ENCODE measurements at regions not wholly inside any gene's neighbourhood (a gene's known extent, or its start where the extent isn't known, plus 50 kb on each side); places are given as distances from the start of the nearest gene placed in this dataset.
"Not testable (repeated sequence)": the region's sequence is repeated elsewhere in the genome, so short reads cannot be mapped to it uniquely, and the experiment has no call there.

DNA sequence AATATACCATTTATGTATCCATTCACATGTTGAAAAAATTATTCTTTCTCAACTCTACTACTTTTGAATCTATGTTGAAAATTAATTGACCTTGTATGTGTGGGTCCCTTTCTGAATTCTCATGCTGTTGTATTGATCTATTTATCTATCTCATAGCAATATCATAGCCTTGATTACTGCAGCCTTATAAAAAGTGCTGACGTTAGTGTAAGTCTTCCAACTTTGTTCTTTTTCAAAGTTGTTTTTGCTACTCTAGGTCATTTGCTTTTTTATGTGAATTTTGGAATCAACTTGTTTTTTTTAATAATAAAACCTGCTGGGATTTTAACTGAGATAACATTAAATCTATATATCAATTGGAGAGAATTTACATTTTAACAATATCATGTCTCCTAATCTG, 52.2 kb upstream of the PAX3 start:
- DNase-seq (ENCODE audit: low read depth), result no peak

DNA sequence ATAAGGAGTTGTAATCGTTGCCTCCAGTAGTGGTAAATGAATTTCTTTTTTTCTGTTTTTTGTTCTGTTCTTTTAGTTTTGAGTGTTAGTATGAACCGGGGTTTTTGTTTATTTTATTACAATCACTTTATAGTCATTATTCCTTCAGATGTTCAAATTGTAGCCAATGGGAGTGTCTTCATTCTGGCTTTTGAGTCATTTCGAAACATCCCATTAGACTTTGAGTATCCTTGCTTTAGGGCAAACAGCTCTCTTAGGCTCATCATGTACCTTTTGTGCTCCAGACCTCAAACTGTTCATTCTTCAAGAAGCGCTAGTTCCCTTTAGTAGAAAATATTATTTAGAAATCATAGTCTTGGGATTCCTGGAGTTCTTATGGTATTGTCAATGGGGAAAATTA, 54.2 kb upstream of the PAX3 start:
- no peak for DNase-seq (ENCODE audit: low read depth)

DNA sequence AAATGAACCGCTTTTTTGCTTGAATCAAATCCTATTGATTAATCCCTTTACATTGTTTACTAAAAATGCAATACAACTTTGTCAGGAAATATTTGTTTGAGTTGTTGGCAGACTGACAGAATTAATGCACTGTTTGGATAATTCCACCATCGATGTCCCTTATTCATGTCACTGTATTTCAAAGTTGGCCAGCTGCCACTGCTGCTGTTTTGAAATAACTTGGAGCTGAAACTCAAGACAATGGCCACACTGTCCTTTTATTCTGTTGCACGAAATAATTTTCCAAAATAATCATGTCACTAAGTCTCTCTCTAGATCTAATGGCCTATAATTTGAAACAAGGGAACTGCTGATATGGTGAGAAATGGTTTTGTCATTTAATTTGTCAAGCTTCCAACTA, 55.2 kb upstream of the PAX3 start:
- no peak for DNase-seq (ENCODE audit: low read depth)

DNA sequence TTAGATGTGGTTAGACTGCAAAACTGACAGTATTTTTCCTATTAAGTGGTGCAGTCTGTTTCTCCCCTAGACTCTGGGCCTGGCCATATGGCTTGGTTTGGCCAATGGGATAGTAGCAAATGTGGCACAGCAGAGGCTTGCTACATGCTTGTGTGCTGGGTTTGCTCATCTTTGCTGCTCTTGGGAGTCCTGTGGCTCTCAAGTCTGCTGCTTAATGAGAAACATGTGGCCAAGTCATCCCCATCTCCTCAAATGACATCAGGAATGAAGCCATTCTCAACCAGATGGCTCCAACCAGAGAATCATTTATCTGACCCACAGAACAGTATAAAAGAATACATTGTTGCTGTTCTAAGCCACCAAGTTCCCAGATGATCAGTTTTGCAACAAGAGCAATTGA, 57.1 kb upstream of the PAX3 start:
- DNase-seq (ENCODE audit: low read depth), result peak; percentile 53

DNA sequence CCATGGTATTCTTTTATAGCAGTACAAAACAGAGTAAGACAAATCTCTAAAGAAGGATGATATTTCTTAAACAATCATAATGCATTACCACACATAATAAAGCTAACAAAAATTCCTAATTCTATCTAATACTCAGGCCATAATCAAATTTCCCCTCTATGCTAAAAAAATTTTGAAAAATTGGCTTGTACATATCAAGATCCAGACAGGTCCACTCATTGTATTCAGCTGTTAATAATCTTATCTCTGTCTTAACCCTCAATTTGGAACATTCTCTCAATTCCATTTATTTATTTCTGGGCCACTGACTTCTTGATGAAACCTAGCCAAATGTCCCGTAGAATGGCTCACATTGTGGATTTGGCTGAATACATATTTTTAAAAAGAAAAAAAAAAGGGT, 59.1 kb upstream of the PAX3 start:
- no peak for DNase-seq (ENCODE audit: low read depth)

DNA sequence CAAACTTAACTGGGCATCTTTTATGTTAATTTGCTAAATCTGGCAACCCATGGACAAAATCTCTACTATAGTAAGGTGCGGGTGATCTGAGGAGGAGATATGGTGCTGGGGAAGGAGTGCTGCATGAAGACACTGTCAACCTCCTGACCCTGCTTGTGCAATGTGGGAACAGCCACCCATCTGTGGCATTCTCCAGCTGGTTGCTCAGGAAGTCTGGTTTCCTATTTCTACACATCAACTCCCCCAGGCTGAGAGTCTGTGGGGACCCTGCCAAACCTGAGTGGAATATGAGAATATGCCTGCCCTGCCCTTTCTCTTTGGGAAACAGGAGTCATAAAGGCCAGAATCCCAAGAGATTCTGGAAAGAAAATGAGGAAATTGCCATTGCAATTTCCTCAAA, 60.1 kb upstream of the PAX3 start:
- DNase-seq (ENCODE audit: low read depth), result peak; percentile 82

DNA sequence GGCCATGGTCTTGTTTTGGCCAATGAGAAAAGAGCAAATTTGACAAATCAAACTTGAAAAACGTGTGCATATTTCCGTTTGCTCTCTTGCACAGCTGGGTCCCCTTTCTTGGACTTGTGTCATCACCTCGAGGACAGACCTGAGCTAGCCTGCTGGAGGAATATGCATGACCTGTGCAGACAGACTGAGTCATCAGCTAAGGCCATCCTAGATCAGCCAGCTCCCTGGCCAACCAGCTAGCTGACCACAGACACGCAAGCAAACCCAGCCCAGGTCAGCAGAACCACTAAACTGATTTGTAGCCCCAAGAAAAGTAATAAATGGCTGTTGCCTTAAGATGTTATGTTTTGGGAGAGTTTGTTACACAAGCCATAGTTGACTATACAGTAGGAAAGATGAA, 61.3 kb upstream of the PAX3 start:
- DNase-seq (ENCODE audit: low read depth), result peak; percentile 18

DNA sequence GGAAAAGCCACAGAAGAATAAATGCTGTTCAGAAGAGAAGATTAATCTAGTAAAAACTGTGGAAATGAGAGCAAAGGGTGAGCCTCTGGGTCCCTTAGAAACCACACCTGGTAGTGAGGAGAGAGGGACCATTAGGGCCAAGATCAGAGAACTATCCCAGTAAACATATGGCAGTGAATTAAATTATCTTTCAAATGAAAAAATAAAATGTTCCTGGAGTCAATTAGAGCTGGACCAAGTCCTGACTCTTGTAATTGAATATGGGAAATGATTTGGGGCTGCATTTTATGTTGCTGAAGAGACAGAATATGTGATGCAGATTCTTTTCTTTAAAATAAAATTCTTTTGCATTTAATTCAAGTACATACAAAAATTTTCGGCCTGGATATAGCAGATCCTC, 62.2 kb upstream of the PAX3 start:
- no peak for DNase-seq (ENCODE audit: low read depth)

DNA sequence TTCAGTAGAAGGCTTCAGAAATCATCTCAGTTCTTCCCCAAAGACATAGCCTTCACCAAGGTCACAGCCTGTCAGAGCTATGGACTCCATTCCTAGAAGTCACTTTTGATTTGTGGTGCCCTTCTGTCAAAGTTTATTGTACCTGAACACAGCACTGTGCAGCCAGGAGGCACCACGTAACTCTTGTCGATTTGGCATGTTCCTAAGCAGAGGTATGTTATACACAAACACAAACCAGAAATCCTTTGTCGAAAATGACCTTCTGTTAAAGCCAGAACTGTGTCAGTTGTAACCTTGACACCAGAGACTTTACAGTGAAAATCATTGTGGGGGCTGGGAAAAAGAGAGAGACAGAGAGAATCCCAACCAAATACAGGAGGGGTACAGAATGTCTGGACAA, 62.6 kb upstream of the SGPP2 start:
- DNase-seq (ENCODE audit: low read depth), result no peak

DNA sequence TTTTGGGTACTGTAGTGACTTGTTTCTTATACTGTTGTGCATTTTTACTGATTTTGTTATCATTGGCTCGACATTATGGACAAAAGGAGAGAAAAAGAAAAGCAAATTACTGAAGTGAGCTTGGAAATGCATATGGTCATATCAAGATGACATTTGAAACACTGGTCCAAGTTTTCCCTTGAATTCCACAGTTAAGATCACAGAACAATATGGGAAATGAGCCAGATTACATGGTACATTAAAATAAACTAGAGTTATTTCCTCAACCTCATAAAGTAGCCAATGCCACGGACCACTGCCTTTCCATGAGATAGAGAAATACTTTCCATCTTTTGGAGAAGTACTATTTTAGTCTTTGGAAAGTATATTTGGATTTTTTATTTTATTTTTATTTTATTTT, 62.0 kb upstream of the SGPP2 start:
- no peak for DNase-seq (ENCODE audit: low read depth)

DNA sequence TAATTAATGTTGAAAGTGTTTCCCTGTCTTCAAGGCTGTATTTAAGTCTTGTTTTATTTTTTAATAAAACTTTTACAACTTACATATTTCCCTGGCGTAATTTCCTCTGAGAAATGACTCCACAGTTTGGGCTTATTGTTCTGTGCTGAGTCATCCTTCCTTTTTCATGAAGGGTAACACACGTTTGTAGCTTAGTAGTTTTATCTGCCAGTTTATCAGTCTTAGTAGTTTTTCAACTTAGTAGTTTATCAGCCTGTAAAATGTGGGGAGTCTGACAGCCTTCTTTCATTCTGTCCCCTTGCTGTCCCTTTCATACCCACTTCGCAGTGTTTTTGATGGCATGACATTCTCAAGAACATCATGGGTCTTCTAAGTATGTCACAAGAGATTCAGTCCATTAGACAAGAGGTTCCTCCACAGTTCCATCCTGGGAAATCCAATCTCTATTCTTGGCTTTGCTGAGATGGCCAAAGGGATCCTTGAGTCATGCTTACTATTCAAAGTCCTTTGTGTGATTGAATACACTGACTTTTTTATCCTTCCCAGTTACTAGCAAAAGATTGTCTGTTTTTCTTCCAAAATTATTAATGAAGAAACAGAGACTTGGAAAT, 60.0 kb upstream of the SGPP2 start:
- peak; percentile 32 for DNase-seq (ENCODE audit: low read depth)

DNA sequence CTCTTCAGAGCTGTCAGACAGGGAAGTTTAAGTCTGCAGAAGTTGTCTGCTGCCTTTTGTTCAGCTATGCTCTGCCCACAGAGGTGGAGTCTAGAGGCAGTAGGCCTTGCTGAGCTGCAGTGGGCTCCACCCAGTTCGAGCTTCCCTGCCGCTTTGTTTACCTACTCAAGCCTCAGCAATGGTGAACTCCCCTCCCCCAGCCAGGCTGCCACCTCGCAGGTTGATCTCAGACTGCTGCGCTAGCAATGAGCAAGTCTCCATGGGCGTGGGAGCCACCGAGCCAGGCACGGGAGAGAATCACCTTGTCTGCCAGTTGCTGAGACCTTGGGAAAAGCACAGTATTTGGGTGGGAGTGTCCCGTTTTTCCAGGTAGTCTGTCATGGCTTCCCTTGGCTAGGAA, 56.1 kb upstream of the SGPP2 start:
- not testable (repeated sequence) for DNase-seq (ENCODE audit: low read depth)

DNA sequence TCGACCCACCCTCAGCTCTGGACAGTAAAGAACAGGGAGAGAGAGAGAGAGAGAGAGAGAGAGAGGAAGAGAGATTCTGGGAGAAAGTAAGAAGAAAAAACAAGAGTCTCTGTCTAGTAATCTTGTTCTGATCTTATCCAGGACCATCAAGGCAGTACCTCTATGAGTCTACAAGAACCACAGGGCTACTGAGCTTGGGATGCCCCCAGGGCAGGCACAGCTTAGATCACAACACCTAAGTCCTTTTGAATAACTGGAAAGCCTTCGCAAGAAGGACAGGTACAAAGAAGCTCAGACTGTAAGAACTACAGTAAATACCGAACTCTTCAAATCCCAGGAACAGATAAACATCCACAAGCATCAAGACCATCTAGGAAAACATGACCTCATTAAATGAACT, 51.4 kb upstream of the SGPP2 start:
- DNase-seq (ENCODE audit: low read depth), result no peak

Data from myocyte (in vitro differentiated cells).